GM21737 (cell line): ENCODE measurements at regions not wholly inside any gene's neighbourhood (a gene's known extent, or its start where the extent isn't known, plus 50 kb on each side); places are given as distances from the start of the nearest gene placed in this dataset.
"Not testable (repeated sequence)": the region's sequence is repeated elsewhere in the genome, so short reads cannot be mapped to it uniquely, and the experiment has no call there.

Experiments
- ATAC-seq: cut with Tn5 transposase; IDR thresholded peaks from one replicate; pipeline ENCODE4 v1.9.1; 2021; ENCODE audit warnings: mild to moderate bottlenecking, moderate library complexity; ENCODE audit not compliant: unreplicated experiment

DNA sequence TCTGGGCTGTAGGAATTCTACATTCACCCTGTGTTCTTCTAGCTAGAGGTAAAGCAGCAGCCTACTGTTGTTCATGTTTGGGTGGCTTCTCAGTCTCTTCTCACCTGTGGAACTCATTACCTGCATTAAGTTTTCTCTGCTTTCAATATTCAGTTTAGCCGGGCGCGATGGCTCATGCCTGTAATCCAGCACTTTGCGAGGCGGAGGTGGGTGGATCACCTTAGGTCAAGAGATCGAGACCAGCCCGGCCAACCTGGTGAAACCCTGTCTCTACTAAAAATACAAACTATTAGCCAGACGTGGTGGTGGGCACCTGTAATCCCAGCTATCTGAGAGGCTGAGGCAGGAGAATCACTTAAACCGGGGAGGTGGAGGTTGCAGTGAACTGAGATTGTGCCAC is 139.8 kb upstream of the UBE2E3 start:
- no peak for ATAC-seq

GRCh38 chr2:180829836-180830235 is 150.6 kb upstream of the UBE2E3 start:
- ATAC-seq, result no peak

DNA sequence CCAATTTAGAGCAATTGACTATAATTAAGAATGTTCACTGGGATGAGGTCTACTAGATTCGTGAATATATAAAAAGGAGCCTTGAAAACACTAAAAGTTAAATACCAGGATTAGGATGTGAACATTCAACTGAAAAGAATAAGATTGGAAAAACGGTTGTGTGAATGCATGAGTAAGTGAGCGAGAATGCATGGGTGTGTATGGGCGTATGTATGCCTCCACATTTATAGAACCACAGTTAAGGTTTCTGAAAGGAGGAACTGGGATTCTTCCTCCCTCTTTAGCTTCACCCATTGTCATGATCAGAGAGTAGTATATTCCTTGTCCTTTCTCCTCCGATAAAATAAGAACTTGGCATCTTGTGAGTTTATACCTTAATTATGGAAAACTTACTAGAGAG is 151.1 kb upstream of the UBE2E3 start:
- no peak for ATAC-seq

- ATAC-seq, result no peak
Observed at GRCh38 chr2:180828756-180829155, 151.6 kb upstream of the UBE2E3 start.

GRCh38 chr2:180823546-180824141 is 156.8 kb upstream of the UBE2E3 start:
- no peak for ATAC-seq

GRCh38 chr2:180819106-180819505 is 161.3 kb upstream of the UBE2E3 start:
- no peak for ATAC-seq

- not testable (repeated sequence) for ATAC-seq
Observed at GRCh38 chr2:180818700-180819099, 161.7 kb upstream of the UBE2E3 start.

DNA sequence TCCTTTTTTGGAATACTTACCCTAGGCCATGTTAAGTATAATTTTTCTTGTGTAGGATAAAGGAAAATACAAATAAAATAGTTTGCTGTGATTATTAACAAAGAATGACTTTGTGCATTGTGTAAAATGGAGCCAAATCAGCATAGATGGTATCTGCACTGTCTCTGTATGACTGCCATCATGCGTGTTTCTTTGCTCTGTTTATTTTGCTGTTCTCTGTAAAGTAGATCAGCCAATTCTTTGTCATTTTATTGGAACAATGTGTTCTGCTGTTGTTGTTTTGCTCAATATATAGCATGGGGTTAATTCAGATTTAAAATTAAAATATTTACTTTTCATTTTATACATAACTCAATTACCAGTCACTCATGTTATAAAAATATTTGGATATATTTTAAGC is 181.3 kb upstream of the UBE2E3 start:
- no peak for ATAC-seq

DNA sequence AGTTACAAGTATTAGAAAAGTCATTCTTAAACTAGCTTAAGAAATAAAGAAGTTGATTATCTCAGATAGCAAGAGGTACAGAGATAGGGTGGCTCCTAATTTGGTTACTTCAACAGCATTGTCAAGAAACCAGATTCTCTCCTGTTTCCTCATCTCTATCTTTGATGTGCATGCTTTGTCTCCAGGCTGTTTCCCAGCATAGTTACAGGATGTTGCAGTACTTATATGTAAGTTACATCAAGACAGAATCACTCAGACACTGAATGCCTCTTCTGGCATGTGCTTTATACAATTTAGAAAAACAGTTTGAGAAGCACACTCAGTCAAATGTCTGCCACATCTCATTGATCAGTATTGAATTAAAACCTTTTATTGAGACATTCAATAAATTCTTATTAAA is 189.5 kb upstream of the UBE2E3 start:
- ATAC-seq, result no peak

DNA sequence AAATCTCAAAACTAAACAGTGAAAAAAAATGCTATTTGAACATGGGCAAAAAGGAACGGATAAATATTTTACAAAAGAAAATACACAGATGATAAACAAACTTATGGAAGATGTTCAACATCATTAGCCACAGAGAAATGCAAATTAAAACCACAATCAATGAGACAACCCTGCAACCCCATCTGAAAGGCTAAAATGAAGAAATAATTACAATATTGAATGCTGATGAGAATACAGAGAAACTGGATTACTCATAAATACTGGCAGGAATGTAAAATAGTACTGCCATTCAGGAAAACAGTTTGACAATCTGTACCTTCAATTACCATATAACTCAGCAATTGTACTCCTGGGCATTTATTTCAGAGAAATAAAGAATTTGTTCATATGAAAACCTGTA is 193.1 kb upstream of the UBE2E3 start:
- no peak for ATAC-seq

DNA sequence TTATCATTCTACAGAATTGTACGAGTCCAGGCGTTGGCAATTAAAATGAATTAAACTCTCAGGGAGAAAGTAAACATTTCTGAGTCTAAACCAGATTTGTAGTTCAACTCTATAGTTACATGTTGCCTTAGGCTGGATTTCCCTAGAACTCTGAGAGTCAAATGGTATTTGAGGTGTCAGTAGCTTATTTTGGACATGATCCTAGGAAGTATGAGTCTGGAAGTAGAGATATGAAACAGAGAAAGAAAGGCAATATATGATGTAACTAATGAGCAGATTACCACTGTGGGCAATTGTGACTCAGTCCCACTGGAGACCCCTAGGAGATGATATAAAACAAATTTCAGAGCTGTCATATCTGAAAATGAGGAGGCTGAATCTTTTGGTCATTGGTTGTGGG is 199.1 kb upstream of the UBE2E3 start:
- no peak for ATAC-seq

DNA sequence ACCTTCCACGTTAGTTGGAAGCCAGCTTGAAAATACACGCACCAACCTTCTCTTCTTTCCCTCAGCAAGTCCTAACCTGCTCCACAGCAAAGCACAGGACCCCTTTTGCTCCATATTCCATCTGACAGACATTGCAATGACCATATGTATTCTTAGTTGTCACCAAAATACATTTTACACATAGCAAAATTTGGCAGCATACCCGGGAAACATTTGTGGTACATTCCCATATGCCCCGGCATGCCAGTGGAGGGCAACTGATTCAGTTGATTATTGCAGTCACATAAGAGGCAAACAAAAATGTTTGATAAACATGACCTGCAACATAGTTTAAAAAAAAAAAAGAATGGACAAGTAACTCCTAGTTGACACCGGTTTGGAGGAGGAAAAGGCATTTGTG is 202.1 kb upstream of the UBE2E3 start:
- no peak for ATAC-seq

- no peak for ATAC-seq
Observed at GRCh38 chr2:180776921-180777320, 203.5 kb upstream of the UBE2E3 start.

GRCh38 chr2:180775711-180776110 is 204.7 kb upstream of the UBE2E3 start:
- ATAC-seq, result no peak

DNA sequence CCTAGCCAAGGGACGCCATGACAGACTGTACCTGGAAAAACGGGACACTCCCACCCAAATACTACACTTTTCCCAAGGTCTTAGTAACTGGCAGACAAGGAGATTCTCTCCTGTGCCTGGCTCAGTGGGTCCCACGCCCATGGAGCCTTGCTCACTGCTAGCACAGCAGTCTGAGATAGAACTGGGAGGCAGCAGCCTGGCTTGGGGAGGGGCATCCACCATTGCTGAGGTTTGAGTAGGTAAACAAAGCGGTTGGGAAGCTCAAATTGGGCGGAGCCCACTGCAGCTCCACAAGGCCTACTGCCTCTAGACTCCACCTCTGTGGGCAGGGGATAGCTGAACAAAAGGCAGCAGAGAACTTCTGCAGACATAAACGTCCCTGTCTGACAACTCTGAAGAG is 215.1 kb upstream of the UBE2E3 start:
- not testable (repeated sequence) for ATAC-seq

- ATAC-seq, result no peak
Observed at GRCh38 chr2:180763263-180763989, 217.0 kb upstream of the UBE2E3 start.

- ATAC-seq, result no peak
Observed at GRCh38 chr2:180761224-180761623, 219.2 kb upstream of the UBE2E3 start.

- ATAC-seq, result no peak
Observed at GRCh38 chr2:180759631-180760030, 220.8 kb upstream of the UBE2E3 start.

DNA sequence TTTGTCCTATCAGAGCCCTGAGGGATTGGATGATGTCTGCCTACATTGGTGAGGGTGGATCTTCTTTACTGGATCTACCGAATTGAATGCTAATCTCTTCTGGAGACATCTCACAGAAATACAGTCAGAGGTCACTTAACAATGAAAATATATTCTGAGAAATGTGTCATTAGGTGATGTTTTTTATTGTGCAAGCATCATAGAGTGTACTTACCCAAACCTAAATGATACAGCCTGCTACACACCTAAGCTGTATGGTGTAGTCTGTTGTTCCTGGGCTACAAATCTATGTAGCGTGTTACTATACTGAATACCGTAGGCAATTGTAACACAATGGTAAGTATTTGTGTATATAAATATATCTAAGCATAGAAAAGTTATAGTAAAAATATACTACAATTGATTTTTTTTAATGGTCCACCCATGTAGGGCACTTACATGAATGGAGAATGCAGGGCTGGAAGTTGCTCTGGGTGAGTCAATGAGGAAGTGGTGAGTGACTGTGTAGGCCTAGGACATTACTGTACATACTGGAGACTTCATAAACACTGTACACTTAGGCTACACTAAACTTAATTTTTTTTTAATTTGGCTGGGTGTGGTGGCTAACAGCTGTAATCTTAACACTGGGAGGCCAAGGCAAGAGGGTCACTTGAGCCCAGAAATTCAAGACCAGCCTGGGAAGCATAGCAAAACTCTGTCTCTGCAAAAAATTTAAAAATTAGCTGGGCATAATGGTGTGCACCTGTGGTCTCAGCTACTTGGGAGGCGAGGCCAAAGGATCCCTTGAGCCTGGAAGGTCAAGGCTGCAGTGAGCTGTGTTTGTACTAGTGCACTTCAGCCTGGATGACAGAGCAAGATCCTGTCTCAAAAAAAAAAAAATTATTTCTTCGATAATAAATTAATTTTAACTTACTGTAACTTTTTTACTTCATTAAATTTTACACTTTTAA is 226.3 kb upstream of the UBE2E3 start:
- no peak for ATAC-seq

- no peak for ATAC-seq
Observed at GRCh38 chr2:180751306-180751920, 229.0 kb upstream of the UBE2E3 start.

DNA sequence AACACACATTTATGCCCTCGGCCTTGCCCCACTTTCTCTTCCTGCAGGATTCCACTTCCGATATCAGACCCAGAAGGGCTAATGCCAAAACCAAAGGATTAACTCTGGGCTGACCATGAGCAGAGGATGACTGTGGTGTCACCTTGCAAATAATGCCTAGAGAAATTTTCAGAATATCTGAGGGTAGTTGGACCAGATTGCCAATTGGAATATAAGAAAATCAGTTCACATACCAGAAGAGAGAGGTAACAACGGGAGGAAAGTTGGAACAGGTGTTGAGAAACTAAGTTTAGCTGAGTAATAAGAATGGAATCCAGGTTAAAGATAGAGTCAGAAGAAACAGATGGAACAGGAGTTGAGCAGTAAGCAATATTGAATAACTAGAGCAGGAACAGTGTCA is 232.7 kb upstream of the UBE2E3 start:
- ATAC-seq, result no peak
